ENCODE measurements at regions not wholly inside any gene's neighbourhood (a gene's known extent, or its start where the extent isn't known, plus 50 kb on each side); places are given as distances from the start of the nearest gene placed in this dataset.

DNA sequence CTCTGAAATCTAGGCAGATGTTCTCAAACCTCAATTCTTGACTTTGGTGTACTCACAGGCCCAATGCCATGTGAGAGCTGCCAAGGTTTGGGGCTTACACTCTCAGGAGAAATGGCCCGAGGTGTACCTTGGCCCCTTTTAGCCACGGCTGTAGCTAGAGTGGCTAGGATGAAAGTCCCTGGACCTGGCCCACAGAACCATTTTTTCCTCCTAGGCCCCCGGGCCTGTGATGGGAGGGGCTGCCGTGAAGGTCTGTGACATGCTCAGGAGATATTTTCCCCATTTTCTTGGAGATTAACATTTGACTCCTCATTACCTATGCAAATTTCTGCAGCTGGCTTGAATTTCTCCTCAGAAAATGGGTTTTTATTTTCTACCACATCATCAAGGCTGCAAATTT, 1296.5 kb downstream of the MAT2B start:
- TF ChIP-seq, protein P1, sequence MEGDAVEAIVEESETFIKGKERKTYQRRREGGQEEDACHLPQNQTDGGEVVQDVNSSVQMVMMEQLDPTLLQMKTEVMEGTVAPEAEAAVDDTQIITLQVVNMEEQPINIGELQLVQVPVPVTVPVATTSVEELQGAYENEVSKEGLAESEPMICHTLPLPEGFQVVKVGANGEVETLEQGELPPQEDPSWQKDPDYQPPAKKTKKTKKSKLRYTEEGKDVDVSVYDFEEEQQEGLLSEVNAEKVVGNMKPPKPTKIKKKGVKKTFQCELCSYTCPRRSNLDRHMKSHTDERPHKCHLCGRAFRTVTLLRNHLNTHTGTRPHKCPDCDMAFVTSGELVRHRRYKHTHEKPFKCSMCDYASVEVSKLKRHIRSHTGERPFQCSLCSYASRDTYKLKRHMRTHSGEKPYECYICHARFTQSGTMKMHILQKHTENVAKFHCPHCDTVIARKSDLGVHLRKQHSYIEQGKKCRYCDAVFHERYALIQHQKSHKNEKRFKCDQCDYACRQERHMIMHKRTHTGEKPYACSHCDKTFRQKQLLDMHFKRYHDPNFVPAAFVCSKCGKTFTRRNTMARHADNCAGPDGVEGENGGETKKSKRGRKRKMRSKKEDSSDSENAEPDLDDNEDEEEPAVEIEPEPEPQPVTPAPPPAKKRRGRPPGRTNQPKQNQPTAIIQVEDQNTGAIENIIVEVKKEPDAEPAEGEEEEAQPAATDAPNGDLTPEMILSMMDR (IDR thresholded peaks at IDR 0.05) = no peak
- TF ChIP-seq POLR2A (IDR thresholded peaks at IDR 0.05) = no peak

All from thyroid gland (tissue), 4 donors.